Forelimb muscle (tissue), 1 donor: ENCODE measurements at regions not wholly inside any gene's neighbourhood (a gene's known extent, or its start where the extent isn't known, plus 50 kb on each side); places are given as distances from the start of the nearest gene placed in this dataset.

ENCODE experiments used
- DNase-seq: peaks from one replicate; pipeline ENCODE4 v3.0.0-alpha.2; 2013; ENCODE audit warnings: low read depth

GRCh38 chr13:107753291-107753690 lies 462.0 kb downstream of the LIG4 start:
- no peak for DNase-seq

- DNase-seq, result no peak
Observed at GRCh38 chr13:107743983-107744382, 471.4 kb downstream of the LIG4 start.

- DNase-seq, result no peak
Observed at GRCh38 chr13:107743526-107743925, 471.8 kb downstream of the LIG4 start.

- DNase-seq, result no peak
Observed at GRCh38 chr13:107743100-107743499, 472.2 kb downstream of the LIG4 start.

DNA sequence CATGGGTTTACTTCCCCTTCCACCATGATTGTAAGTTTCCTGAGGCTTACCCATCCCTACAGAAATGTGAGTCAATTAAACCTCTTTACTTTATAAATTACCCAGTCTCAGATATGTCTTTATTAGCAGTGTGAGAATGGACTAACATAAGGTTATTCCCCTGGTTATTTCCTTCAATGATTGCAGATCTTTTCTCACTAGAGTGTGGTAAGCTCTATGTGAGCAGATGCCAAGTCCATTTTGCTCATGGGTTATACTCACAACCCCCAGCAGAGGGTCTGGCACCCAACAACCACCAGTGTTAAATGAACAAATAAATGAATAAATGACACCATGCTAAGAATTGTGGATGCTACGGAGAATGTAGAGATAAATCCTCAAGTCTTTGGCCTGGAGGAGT lies 472.8 kb downstream of the LIG4 start:
- DNase-seq, result no peak

GRCh38 chr13:107738004-107738403 lies 477.3 kb downstream of the LIG4 start:
- no peak for DNase-seq

GRCh38 chr13:107736731-107737130 lies 478.6 kb downstream of the LIG4 start:
- no peak for DNase-seq

DNA sequence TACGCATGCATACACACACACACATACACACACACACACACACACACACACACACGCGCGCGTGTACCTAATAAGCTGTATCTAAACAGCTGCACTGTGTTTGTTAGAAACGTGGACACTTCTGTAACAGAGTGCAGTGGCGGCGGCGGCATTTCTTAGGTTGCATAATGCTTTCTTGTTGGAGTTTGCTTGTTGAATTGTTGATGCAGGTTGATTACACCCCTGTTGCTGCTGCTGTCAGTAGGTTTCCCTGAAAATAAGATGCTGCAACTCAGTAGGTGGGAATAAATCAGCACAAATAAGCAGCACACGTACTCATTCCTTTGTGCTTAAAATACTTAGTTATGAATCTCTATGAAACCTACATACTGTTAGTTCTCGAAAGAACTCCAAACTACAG lies 479.2 kb downstream of the LIG4 start:
- DNase-seq, result no peak

- DNase-seq, result no peak
Observed at GRCh38 chr13:107734891-107735625, 480.3 kb downstream of the LIG4 start.

GRCh38 chr13:107733276-107733675 lies 482.1 kb downstream of the LIG4 start:
- DNase-seq, result no peak

- DNase-seq, result no peak
Observed at GRCh38 chr13:107730813-107731212, 484.5 kb downstream of the LIG4 start.

GRCh38 chr13:107721125-107721869 lies 494.0 kb downstream of the LIG4 start:
- DNase-seq, result no peak

DNA sequence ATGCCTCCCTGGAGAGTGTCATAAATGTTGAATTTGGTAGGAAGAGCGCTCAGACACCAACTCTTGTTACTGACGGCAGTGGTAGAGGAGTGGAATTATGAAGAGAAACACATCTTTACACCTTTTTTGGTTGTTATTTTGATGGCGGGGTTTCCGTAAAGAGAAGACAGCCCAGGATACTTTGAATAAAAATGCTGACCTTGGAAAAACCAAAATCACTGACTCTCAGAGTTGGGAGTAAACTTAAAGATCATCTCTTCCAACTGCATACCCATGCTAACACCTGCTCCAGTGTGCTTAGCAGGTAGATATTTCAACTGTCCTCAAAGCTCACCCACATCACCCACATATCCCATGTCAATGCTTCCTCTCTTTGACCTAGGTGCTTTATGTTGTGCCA lies 498.6 kb downstream of the LIG4 start:
- no peak for DNase-seq

DNA sequence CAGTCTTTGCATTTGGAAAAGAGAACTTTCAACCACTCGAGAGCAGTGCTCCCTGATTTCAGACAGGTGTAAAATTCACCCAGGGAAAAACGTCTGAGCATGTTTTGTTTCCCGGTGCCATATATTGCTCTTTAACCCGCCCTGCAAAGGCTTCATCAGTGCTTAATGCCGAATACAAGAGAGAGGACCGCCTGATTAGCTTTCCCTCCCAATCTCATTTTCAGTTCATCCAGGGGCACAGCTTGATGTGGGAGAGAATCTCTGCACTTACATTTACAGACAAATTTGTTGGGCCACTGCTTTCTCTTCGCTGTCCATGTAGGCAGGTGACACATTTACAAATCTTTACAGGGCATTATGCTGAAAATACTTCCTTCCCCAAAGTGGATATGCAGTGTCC lies 499.1 kb downstream of the LIG4 start:
- no peak for DNase-seq

DNA sequence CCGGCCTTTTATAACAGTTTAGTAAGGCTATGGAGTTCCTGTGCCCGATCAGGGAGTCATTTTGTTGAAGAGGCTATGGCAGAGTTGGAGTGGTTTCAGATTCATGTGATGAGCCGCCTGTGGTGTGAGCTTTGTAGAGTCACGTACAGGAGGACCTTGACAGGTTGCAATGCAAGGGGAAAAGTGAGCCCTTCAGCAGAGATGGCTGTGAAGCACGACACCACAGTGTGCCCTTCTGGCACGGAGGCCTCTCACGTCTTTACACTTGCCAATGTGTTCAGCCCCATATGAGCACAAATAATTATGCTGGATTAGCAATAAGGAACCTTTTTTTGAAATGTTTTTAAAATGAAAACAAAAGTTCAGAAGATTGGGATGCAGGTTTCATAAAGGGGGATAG lies 499.8 kb downstream of the LIG4 start:
- DNase-seq, result no peak

DNA sequence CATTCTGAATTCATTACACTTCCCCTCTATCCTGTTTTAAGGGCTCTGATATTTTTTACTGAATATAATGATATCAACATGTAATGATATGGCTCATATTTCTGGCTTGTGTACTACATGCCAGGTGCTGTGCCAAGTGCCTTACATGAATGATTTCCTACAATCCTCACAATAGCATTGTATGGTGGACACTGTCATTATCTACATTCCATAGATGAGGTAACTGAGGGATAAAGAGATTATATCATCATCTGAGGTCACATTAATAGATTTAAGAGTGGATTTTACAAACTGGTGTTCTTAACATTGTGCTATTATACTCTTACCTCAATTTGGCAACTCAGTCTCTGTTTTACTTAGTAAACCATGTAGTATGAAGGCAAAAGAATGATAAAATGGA lies 502.0 kb downstream of the LIG4 start:
- DNase-seq, result no peak

GRCh38 chr13:107712145-107712860 lies 503.0 kb downstream of the LIG4 start:
- DNase-seq, result no peak

DNA sequence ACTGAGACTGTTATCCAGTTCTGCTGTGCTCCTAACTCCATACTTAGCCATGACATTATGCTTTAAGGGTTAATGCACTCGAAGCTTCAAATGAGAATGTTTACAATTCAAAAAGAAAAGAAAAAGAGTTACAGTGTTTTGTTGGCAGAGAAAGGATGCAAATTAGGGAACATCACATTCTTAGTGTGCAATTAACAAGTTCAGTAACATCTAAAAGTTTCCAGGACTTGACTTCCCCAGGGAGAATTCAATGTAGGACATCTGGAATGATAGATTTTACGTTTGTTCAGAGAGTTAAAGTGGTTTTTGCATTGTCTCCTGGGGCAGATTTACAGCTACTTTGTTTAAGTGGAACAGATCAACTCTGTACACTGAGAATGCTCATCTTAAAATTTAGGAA lies 525.2 kb downstream of the LIG4 start:
- DNase-seq, result no peak

DNA sequence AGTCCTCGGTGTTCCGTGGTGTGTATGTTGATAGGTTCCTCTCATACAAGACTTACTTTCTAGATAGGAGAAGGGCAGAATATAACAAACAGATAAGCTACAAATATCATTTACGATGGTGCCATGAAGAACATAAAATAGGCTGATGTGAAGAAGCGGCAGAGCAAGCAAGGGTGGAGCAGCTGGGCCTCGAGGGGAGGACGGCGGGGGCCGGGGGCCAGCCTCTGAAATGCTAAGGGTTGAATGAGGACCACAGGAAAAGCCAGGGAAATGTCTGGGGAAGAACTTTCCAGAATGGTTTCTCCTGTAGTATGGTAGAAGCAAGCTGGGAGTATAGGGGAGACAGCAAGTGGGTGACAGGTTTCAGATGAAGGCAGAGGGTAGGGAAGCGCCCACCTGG lies 529.5 kb downstream of the LIG4 start:
- DNase-seq, result no peak

GRCh38 chr13:107681600-107681999 lies 533.7 kb downstream of the LIG4 start:
- DNase-seq, result no peak

- DNase-seq, result no peak
Observed at GRCh38 chr13:107680115-107680514, 535.2 kb downstream of the LIG4 start.

DNA sequence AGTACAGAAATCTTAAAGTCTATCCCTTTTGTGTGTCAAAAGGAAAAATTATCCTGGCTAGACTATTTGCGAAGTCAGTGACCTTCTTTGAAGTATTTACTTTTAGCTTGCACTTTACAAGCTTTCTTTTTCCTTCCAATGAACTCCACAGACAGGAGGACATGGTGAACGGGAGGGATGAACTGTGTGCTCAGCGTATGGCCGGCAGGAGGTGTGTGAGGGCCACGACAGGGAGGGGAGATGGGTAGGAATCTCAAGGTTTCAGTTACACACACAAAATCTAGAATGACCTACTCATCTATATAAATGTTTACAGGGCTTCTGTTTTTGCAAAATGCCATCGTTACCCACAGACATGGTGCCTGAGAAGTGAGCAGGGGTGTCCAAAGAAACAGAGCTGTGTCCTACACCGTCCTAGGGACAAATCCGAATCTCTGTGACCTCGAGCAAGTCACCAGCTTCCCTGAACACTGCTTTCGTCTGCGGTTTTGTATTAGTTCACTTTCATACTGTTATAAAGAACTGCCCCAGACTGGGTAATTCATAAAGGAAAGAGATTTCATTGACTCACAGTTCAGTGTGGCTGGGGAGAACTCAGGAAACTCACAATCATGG lies 537.2 kb downstream of the LIG4 start:
- no peak for DNase-seq
